ENCODE measurements at regions not wholly inside any gene's neighbourhood (a gene's known extent, or its start where the extent isn't known, plus 50 kb on each side); places are given as distances from the start of the nearest gene placed in this dataset.
"Not testable (repeated sequence)": the region's sequence is repeated elsewhere in the genome, so short reads cannot be mapped to it uniquely, and the experiment has no call there.

DNA sequence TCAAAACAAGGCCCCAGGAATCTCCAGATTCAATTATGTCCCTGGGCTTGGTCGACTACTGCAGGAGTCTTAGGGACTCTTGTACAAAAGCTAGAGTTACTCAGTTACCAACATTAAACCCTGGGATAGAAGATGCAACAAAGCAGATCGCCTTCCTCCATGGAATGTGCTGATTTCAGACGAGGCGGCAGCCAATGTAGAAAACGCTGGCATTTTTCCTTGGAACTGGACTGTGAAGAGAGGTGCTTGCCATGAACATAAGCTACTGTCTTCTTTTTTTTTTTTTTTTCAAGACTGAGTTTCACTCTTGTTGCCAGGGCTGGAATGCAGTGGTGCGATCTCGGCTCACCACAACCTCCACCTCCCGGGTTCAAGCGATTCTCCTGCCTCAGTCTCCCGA, 76.9 kb upstream of the ENPEP start:
- TF ChIP-seq, protein P1, sequence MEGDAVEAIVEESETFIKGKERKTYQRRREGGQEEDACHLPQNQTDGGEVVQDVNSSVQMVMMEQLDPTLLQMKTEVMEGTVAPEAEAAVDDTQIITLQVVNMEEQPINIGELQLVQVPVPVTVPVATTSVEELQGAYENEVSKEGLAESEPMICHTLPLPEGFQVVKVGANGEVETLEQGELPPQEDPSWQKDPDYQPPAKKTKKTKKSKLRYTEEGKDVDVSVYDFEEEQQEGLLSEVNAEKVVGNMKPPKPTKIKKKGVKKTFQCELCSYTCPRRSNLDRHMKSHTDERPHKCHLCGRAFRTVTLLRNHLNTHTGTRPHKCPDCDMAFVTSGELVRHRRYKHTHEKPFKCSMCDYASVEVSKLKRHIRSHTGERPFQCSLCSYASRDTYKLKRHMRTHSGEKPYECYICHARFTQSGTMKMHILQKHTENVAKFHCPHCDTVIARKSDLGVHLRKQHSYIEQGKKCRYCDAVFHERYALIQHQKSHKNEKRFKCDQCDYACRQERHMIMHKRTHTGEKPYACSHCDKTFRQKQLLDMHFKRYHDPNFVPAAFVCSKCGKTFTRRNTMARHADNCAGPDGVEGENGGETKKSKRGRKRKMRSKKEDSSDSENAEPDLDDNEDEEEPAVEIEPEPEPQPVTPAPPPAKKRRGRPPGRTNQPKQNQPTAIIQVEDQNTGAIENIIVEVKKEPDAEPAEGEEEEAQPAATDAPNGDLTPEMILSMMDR (conservative IDR thresholded peaks at IDR 0.05 in 1 of 2, IDR thresholded peaks at IDR 0.05 in 1 of 2; ENCODE audit: low read depth in 1 of 2, low read length in 2 of 2): not testable (repeated sequence)
- not testable (repeated sequence) for TF ChIP-seq EZH2 (IDR thresholded peaks at IDR 0.05; ENCODE audit: low read length, missing control alignments)

Data from fibroblast of lung (primary cell).